ENCODE measurements at regions not wholly inside any gene's neighbourhood (a gene's known extent, or its start where the extent isn't known, plus 50 kb on each side); places are given as distances from the start of the nearest gene placed in this dataset.
"Not testable (repeated sequence)": the region's sequence is repeated elsewhere in the genome, so short reads cannot be mapped to it uniquely, and the experiment has no call there.

DNA sequence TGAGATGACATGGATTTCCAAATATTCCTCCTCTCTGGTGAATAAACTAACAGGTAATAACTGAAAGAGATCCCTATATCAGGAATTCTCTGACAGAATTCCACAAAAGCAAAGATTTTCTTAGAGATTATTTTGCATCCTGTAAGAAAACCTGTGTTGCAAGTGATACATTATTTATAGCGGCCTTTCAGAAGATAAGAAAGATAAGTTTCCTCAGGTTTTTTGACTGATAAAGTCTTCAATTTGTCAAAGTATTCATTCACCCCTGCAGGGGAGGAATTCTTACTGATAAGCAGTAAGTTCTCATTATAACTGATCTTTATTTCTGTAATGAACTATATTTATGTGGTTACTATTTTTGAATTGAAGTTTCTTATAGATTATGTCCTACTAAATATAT is 554.0 kb downstream of the ARL4A start:
- DNase-seq, result no peak

DNA sequence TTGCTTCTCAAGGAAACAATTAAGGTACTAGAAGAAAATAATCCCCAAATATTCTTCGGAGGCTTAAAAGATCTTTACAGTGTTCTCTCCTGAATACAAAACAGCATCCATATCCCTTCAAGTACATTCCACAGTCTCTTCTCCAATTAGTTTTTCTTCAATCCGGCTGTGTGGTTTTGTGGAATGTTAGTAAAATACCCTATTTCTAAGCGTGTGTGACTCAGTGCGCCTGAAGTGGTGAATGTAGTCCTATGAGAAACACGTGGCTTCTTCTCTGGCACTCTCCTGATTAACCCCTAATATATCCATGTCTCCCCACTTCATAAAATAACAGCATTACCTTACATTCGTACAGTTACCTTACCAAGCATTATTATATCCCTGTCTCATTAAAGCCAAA is 570.2 kb downstream of the ARL4A start:
- DNase-seq, result no peak

DNA sequence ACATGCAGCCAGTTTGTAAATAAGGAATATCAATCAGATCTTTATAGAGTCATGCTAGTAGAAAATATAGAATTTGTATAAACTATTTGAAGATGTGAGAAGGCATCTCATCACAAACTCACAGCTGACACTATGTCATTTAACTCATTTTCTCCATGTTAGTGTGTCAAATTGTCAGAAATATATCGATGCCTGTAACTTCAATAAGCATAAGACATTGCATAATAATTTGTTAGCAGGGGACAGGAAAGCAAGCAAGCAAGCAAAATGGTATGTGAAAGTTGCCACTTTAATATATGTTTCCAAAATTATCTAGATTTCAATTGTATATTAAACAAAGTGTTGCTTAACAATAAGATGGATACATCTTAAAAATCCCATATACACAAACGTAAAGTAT is 571.0 kb downstream of the ARL4A start:
- DNase-seq, result no peak

DNA sequence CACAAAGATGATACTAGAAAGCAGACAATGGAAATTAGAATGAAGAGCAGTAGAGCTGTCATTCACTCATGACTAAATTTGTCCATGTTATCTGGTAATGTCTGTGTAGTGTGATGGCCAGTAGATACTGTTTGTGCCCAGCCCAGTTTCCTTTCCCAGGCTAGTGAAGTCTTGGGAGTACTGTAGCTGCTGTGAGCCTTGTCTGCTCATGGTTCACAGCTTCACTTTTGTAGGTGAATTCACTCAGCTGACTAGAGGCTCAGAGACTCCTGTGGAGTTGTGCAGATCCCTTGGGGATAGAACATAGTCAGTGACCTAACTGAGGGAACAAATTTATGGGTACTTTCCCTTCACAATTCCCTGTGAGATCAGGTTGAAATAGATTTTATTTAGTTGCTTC is 572.5 kb downstream of the ARL4A start:
- no peak for DNase-seq

DNA sequence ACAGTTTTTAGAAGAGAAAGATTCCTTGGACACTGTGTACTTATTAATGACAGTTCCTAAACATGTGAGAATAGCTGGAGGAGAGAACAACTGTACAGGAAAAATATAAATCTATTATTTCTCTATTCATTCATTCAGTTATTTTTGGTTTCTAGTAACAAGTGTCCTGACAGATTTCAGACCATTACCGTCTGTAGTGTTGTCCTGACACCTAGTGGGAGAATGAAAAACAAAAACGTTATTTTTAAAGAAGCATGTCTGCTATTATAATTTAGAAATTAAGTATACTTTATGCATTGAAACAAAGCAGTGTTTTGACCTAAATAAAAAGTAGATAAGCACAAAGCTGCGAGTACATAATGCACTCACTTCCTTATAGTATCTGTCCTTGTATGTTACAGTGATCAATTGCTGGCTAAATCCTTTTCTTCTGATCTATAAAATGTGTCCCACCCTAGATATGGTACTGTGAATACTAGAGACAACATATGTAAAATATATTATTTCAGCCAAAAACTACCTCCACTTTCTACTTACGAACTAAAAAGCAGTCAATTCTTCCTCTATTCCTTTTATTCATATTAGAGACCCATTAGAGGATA is 575.6 kb downstream of the ARL4A start:
- peak; percentile 19 for DNase-seq

DNA sequence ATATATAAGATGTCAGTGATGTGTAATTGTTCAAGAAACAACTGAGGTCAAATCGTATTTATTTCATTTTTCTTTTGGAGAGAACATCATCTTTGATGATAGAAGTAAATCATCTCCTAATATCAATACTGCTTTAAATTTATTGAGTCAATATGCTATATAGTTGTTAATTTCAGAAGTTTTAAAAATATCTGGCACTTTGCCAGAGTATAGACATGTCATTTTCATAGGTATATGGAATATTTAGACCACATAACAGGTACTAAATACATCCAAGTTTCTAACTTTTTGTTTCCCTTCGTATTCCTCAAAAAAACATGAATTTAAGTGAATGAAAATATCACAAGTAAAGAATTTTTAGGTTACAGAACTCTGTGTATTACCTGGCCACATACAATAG is 577.8 kb downstream of the ARL4A start:
- no peak for DNase-seq

DNA sequence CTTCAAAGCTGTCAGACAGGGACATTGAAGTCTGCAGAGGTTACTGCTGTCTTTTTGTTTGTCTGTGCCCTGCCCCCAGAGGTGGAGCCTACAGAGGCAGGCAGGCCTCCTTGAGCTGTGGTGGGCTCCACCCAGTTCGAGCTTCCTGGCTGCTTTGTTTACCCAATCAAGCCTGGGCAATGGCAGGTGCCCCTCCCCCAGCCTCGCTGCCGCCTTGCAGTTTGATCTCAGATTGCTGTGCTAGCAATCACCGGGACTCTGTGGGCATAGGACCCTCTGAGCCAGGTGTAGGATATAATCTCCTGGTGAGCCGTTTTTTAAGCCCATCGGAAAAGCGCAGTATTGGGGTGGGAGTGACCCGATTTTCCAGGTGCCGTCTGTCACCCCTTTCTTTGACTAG is 586.8 kb downstream of the ARL4A start:
- DNase-seq, result not testable (repeated sequence)

DNA sequence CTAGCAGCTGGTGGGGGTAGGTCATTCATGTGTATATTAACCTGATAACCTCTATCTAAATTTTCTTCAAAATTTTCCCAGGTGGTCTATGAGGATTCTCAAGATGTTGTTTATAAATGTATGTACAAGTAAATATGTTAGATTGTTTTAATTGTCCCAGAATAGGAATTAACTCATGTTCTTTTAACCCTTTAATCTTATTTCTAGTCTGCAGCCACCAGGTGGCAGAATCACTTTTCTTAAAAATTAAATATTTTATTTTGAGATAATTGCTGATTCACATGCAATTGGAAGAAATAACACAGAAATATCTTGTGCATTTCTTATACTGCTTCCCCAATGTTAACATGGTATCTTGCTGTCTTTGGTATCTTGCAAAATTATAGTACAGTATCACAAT is 589.5 kb downstream of the ARL4A start:
- no peak for DNase-seq

DNA sequence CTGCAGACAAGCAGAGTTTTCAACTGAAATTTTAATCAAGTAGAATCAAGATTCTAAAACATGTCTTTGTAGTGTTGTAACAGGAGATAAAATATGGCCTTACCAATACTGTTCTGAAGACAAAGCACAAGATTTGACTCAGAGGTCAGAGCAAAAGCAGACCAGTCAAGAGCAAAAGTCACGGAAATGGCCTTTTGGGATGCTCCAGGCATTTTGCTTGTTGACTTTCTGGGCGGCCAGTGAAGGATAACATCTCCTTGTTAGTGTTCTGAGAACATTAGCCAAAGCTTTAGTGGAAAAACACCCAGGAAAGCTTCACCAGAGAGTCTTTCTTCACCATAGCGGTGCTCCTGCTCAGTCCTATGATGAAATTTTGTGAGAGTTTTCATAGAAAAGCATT is 590.6 kb downstream of the ARL4A start:
- no peak for DNase-seq

DNA sequence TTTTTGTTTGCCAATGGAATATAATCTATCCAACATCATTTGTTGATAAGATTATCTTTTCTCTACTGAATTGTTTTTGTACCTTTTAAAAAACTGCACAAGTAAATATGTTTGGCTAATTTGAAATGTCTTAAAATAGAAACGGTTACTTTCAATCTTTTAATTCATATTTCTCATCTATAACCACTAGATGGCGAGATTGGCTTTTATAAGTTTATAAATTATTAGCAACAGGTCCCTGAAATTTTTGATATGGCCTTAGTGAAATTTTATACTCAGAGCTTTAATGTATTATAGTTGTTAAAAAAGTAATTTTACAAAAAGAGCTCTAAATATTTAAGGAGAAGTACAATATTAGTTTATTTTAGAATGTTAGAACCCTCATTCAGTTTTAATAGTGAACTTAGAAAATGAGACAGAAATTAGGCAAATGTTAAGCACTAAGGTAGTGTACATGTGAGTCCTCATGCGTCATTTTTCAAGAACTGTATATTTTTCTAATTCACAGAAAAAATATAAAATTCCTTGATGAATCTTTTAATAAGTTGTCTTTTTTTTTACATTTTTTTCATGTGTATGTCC is 592.5 kb downstream of the ARL4A start:
- peak; percentile 14 for DNase-seq

DNA sequence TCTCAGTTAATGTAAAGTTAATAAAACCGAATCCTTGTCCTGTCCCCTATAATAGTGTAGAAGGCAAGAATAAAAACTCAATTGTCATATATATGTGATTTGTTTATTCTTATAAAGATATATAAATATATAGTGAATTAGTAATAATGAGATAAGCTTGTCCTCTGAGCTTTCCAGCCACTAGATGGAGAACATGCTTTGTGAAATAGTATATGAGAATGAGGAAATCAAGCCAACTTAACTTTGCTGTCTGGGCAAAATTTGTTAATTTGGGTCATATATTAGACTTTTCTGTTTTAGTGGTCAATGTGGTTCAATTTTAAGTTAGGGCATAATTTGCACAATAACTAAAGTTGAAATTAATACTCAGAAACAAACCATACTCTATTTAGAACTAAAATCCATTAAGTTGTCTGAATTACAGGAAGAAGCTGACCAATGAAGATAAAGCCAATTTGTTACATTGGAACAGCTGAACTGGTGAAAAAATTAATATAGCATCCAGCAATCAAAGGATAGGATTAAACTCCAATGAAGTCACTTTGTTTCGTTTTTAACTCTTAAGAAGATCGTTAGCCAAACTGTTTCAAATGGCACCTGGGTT is 595.0 kb downstream of the ARL4A start:
- no peak for DNase-seq

DNA sequence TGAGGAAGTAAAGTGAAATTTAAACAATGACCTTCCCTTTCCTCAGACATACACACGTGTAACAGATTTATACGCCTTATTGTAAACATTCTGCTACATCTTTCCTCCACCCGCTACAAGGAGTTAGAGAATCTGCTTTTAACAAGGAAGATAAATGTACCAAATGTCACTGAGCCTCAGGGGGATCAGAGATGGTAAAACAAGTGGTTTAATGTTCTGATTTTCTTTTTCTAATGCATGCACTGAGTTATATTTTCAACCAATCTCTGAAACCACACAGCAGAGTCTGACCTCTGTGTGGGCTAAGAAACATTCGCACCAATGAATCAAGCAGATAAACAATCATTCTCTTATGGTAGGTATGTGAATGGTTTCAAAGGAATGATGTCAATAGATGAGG is 599.5 kb downstream of the ARL4A start:
- no peak for DNase-seq

DNA sequence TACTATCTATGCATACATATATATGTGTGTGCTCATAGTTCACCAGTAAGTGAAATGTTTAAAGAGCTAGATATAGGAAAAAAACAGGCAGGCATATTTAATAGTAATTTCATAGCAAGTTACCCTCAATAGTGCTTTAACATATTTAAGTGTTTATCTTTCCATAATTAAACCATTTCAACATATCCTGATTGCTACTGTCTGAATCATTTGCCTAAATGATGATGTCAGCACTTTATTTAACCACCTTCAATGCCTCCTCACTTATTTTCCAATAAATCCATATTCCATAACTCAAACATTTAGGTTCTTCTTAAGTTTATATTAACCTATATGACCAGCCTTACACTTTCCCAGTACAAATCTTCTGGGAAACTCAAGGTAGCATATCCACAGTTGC is 601.1 kb downstream of the ARL4A start:
- no peak for DNase-seq

DNA sequence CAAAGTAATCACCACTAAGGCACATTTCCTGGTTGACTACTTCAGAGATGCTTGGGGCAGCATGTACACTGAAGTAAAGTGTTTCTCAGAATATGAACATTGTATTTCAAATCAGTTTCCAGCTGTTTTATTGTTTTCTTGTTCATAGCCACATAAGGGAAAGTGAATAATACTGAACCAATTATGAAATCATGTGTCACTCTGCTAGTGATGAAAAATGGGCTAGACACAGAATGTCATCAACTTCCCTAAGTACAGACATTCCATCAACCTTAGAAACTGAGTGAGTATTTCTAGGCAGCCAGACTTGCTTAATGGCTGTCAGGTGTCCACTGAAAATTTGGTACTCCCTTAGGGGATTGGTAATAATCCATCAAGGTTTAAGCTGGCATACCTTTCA is 603.5 kb downstream of the ARL4A start:
- DNase-seq, result no peak

DNA sequence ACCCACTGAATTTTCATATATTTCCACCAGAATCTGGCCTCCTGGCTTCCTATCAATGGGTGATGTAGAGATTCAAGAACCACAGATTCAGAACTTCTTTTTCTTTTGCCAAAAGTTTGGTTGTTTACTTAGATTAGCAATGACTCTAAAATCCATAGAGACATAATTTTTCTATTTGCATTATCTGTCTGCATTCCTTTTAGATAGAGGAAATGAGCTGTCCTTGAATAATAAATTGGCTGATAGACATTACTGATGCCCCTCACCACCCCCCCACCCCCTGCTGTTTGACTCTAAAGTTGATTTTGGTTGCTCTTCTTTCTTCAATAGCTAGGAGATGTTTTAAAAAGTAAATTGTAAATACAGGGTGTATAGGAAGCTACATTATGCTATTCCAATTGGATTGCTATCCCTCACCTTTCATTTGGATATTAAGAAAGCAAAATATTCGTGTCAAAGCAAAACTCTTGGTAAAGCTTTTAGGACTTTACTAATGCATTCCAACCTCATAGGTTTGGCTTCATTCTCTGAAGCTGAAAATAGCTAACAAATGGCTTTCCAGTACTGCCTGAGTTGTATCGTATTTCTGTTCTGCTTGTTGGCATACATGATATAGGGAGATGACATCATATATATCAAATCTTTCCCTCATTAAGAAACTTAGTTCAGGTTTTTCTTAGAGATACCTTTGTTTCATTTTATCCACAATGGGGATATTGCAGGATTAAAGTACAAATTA is 606.0 kb downstream of the ARL4A start:
- DNase-seq, result no peak

DNA sequence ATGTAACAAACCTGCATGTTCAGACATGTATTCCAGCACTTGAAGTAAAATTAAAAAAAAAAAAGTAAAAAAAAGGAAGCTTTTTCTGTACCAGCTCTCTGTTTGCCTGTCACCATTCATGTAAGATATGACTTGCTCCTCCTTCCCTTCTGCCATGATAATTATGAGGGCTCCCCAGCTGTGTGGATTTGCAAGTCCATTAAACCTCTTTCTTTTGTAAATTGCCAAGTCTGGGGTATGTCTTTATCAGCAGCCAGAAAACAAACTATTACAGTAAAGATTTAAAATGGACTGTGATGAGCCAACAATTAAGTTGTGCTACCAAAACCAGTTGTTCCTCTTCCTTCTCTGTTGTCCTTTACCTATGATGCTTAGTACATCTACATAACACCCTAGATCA is 619.6 kb downstream of the ARL4A start:
- no peak for DNase-seq

DNA sequence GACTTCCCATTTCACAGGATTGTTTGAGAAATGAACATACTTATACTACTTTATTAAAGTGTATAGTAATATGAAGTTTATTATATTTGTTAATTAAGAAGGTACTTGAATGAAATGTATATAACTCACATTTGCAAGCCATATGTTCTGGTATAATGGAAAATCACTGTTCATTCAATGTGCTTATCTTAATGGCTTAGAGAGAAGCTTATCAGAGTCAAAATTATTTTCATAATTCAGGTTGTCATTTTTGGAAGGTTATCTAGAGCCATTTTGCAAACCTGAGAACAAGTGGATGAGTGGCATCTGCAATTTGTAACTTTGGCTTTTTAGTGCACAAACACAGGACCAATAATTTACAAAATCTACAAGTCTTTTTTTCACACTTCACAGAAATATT is 621.0 kb downstream of the ARL4A start:
- no peak for DNase-seq

DNA sequence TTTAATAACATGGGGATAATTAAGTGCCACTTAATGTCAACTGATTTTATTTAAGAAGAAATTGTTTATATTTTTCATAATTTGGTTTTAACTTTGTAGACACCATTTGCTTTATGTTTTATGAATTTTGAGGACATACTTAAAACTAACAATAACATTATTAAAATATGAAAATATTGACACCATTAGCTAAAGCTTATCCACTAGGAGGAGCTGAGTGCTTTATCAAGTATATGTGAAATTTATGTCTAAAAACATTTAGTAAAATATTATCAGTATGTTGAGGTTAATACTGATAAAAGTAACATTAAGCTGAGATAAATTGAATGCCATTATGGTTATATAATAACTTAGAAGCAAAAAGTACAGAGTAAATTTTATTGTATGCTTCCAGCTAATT is 622.1 kb downstream of the ARL4A start:
- no peak for DNase-seq

DNA sequence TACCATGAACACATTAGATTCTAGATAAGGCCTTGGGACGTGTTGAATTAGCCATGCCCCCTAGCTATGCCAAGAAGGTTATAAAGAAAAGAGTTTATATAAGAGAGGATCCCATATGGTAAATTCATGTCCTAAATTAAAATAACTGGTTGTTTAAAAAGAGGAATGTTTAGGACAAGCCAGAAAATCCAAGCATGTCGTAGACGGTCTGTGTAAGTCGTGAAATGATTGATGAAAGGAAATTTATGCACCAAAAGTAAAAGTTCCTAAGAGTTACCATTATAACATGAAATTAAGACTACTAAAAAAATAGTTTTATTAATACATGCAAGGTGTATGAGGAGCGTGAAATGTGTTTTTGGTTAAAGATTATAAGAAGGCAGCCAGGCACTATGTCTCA is 624.9 kb downstream of the ARL4A start:
- DNase-seq, result no peak

DNA sequence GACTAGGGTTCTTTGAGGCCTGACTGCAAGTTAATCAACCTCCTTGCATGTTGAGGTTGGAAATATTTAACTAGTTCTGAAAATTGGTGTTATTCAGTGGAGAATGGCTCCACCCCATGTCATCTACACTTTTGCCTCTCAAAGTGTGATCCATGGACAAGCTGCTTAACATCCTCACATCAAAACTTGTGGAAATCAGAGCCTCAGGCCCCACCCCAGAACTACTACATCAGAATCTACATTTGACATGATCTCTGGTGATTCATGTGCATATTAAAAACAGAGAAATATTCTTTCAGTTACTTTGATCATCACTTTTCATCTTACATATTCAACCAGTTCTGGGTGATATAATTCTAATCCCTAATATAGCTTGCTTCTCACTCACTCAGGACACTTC is 632.9 kb downstream of the ARL4A start:
- DNase-seq, result no peak

DNA sequence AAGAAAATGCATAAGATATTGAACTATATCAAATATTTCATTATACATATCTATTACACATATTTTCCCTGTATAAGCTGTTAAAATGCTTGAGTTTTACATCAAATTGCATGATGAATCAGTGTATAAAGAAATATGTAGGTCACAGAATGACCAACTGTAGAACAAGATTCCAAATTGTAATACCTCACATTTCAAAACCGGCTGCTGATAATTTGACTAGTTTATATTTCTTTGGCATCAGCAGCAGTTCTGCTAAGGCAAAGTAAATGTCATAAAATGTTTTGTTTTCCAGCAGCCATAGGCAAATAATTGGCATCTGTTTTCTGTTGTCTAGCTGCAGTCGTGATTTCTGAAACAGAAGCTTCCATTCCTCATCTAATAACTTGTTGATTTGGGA is 633.9 kb downstream of the ARL4A start:
- DNase-seq, result no peak

DNA sequence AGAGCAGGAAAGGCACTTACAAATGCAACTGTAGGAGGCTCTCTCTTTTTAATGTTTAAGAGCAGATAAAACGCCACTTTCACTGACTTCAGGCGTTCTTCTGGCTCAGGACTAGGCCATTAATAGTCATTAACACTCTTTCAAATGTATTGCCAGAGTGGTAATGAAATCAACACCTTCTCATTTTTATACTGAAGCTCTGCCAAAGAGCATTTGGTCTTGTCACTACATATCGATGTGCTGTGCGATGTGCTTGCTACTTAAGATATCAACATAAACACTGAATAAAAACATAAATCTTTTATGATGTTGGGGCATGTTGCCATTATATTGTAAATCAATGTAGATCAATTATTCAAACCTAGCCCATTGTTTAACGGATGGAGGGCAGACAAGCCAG is 634.7 kb downstream of the ARL4A start:
- DNase-seq, result no peak

DNA sequence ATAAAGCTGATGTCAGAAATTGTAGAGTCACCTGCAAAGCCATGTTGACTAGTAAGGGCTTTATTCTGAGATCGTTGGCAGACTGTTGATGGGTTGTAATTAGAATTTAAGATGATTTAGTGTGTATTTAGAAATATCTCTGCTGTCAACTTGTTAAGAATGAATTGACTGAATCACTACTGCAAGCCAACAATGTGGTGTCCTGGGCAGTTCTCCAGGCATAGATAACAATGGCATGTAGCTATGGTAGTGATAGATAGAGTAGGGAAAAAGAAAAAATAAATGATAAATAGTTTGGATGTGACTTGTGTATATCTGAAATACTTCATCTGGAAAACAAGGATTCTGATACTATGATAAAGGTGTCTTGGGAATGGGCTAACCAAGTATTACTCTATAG is 640.2 kb downstream of the ARL4A start:
- DNase-seq, result no peak

DNA sequence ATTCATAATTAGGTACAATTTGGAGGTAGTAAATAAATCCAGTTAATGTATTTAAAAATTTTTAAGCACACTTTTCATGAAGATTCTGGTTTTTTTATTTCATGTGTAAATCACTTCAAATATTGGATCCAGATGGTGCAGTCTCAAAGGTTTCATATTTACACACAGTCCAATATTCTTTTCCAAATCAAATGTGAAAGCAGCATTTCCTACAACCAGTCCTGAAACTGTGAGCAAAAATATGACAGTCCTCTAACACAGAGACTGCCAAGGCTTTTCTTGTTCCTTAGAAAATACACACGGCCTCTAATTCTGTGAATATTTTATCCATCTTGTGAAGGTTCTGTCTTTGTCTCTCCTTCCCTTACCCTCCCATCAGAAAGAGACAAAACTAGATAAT is 645.9 kb downstream of the ARL4A start:
- DNase-seq, result no peak

Measured in activated CD4-positive, alpha-beta T cell treated with anti-CD3 and anti-CD28 coated beads, Interleukin-2, Interleukin-6, amounts not matched to agents 100 ng/mL and 50 ng/mL, durations not matched to agents 16 hours and 8 hours (primary cell).